Mammary epithelial cell (primary cell): ENCODE measurements at regions not wholly inside any gene's neighbourhood (a gene's known extent, or its start where the extent isn't known, plus 50 kb on each side); places are given as distances from the start of the nearest gene placed in this dataset.

Experiments used
- CTCF ChIP-seq, 2 donors: IDR thresholded peaks in 1 of 2; conservative IDR thresholded peaks in 1 of 2; 2 replicates each; pipeline ENCODE4 v1.5.1; 2011 to 2012; ENCODE audit warnings: inconsistent platforms in 2 of 2, low read length in 2 of 2, mild to moderate bottlenecking in 2 of 2, control low read depth in 1 of 2, low read depth in 1 of 2; ENCODE audit not compliant: insufficient read depth in 1 of 2; ENCODE audit errors: extremely low read depth in 1 of 2
- EZH2 ChIP-seq: IDR thresholded peaks from 2 replicates; pipeline ENCODE4 v1.6.1; 2012; ENCODE audit warnings: low read length, inconsistent platforms, borderline replicate concordance

DNA sequence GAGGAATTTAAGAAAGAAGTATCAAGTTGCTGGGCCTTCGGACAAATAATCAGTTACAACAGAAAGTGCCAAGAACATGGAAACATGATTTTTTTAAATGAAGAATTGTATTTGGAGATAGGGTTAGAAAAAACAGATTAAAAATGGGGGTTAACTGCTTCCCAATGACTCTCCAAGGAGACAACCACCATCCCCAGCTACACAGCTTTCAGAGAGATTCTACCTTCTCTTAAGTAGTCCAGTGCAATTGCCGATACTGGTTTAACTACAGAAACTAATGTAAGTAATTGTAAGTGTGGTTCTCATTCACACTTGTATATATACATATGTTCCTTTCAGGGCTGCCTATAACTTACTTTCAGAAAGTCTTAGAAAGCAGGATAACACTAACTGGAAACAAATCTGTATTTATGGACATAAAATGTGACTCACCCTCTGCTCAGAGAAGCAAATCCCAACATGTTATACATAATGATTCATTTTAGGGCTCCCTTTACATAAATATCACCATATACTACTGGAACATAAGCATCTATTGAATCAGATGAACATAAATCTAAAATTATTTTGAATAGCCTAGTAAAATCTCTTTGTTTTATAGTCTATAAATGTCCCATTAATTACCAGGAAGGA, 248.9 kb upstream of the UGT8 start:
- TF ChIP-seq CTCF (conservative IDR thresholded peaks at IDR 0.05 in 1 of 2, IDR thresholded peaks at IDR 0.05 in 1 of 2; ENCODE audit: extremely low read depth in 1 of 2, insufficient read depth in 1 of 2, low read depth in 1 of 2, low read length in 2 of 2) (no peak), EZH2 (no peak)
